ENCODE measurements at regions not wholly inside any gene's neighbourhood (a gene's known extent, or its start where the extent isn't known, plus 50 kb on each side); places are given as distances from the start of the nearest gene placed in this dataset.

DNA sequence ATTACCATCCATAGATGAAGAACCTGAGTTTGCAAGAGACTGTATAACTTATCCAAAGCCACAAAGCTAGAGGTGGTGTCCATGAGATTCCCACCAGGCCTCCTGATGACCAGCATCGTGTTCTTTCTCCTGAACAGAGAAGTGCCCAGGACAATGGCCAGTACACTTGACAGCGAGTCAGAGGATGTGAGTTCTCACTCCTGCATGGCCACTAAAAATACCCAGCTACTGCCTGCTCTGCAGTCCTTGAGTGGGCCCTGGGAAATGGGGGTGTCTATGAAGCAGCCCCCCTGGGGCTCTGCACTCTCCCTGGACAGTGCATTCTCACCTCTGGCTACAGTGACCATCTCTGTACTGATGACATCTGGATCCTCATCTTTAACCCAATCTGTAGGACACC is 201.2 kb downstream of the RPLP1 start (continued):
- TF ChIP-seq, protein P1, sequence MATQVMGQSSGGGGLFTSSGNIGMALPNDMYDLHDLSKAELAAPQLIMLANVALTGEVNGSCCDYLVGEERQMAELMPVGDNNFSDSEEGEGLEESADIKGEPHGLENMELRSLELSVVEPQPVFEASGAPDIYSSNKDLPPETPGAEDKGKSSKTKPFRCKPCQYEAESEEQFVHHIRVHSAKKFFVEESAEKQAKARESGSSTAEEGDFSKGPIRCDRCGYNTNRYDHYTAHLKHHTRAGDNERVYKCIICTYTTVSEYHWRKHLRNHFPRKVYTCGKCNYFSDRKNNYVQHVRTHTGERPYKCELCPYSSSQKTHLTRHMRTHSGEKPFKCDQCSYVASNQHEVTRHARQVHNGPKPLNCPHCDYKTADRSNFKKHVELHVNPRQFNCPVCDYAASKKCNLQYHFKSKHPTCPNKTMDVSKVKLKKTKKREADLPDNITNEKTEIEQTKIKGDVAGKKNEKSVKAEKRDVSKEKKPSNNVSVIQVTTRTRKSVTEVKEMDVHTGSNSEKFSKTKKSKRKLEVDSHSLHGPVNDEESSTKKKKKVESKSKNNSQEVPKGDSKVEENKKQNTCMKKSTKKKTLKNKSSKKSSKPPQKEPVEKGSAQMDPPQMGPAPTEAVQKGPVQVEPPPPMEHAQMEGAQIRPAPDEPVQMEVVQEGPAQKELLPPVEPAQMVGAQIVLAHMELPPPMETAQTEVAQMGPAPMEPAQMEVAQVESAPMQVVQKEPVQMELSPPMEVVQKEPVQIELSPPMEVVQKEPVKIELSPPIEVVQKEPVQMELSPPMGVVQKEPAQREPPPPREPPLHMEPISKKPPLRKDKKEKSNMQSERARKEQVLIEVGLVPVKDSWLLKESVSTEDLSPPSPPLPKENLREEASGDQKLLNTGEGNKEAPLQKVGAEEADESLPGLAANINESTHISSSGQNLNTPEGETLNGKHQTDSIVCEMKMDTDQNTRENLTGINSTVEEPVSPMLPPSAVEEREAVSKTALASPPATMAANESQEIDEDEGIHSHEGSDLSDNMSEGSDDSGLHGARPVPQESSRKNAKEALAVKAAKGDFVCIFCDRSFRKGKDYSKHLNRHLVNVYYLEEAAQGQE (IDR thresholded peaks at IDR 0.05; ENCODE audit: low read depth, low read length) = no peak
- TF ChIP-seq FOXM1 (IDR thresholded peaks at IDR 0.05; ENCODE audit: low read depth) (no peak), MEF2A (IDR thresholded peaks at IDR 0.05; ENCODE audit: borderline replicate concordance, low read depth) (no peak), TEAD4 (IDR thresholded peaks at IDR 0.05; ENCODE audit: borderline replicate concordance, insufficient read depth) (no peak), GABPA (IDR thresholded peaks at IDR 0.05; ENCODE audit: low read depth) (no peak)
- TF ChIP-seq, protein P2, sequence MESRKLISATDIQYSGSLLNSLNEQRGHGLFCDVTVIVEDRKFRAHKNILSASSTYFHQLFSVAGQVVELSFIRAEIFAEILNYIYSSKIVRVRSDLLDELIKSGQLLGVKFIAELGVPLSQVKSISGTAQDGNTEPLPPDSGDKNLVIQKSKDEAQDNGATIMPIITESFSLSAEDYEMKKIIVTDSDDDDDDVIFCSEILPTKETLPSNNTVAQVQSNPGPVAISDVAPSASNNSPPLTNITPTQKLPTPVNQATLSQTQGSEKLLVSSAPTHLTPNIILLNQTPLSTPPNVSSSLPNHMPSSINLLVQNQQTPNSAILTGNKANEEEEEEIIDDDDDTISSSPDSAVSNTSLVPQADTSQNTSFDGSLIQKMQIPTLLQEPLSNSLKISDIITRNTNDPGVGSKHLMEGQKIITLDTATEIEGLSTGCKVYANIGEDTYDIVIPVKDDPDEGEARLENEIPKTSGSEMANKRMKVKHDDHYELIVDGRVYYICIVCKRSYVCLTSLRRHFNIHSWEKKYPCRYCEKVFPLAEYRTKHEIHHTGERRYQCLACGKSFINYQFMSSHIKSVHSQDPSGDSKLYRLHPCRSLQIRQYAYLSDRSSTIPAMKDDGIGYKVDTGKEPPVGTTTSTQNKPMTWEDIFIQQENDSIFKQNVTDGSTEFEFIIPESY (IDR thresholded peaks at IDR 0.05; ENCODE audit: borderline replicate concordance, low read depth) = no peak
- TF ChIP-seq, protein P3, sequence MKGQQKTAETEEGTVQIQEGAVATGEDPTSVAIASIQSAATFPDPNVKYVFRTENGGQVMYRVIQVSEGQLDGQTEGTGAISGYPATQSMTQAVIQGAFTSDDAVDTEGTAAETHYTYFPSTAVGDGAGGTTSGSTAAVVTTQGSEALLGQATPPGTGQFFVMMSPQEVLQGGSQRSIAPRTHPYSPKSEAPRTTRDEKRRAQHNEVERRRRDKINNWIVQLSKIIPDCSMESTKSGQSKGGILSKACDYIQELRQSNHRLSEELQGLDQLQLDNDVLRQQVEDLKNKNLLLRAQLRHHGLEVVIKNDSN (IDR thresholded peaks at IDR 0.05; ENCODE audit: borderline replicate concordance, low read depth) = no peak

DNA sequence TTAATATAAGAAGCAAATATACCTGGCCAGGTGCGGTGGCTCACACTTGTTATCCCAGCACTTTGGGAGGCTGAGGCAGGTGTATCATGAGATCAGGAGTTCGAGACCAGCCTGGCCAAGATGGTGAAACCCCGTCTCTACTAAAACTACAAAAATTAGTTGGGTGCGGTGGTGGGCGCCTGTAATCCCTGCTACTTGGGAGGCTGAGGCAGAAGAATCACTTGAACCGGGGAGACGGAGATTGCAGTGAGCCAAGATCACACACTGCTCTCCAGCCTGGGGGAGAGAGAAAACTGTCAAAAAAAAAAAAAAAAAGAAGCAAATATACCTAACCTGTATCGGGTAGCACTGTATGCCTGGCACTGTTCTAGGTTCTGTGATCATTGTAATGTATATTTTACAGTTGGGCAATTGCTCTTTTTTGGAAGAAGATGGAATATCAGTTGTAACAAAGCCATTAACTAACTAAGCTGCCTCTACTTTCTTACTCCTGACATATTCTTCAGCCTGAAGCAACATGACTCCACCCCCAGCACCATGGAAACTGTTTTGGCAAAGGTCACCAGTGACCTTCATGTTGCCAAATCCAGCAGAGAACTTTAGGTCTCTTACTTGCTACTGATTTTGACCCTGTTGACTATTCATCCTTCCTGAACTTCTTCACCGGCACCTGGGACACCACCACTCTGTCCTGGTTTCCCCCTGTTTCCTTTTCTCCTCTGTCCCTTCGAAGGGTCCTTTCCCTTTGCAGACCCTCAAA is 203.8 kb downstream of the RPLP1 start:
- WGBS (ENCODE audit: low lambda C conversion rate) = 56% methylated on average over 10 of the region's 10 CpGs
- CTCF ChIA-PET = no interaction called here
- Histone ChIP-seq H3K4me2 (no peak overlapping the region), H3K36me3 (replicated peaks in 1 of 2; ENCODE audit: control insufficient read depth in 1 of 2, insufficient read depth in 2 of 2, low read length in 1 of 2) (no peaks in the 10 kb centered on the region), H3K27me3 (ENCODE audit: insufficient read depth) (peaks cover 40% of the 10 kb centered on the region; the same call in 1 of the 2 replicates), H3K9me3 (no peaks in the 10 kb centered on the region), H3F3A (replicated peaks; ENCODE audit: insufficient read depth) (no peaks in the 10 kb centered on the region), H3K4me3 (ENCODE audit: low read depth in 2 of 2, low read length in 1 of 2) (no peak overlapping the region), H3K9ac (no peak overlapping the region), H4K20me1 (ENCODE audit: insufficient read depth) (no peaks in the 10 kb centered on the region), H3K27ac (ENCODE audit: low read depth in 2 of 2, low read length in 1 of 2) (no peak overlapping the region), H3K9me2 (no peaks in the 10 kb centered on the region), H3K4me1 (ENCODE audit: control insufficient read depth in 1 of 2, insufficient read depth in 2 of 2, low read depth in 1 of 2, low read length in 1 of 2) (no peaks in the 10 kb centered on the region), H3K79me2 (ENCODE audit: insufficient read depth) (no peaks in the 10 kb centered on the region), H2AFZ (ENCODE audit: low read depth) (no peak overlapping the region)
- POLR2A ChIA-PET = no interaction called here
- TF ChIP-seq, protein P1 (IDR thresholded peaks at IDR 0.05; ENCODE audit: low read depth, low read length) = no peak
- TF ChIP-seq ELF1 (IDR thresholded peaks at IDR 0.05) (no peak), GATA2 (CRISPR knock-in tag; IDR thresholded peaks at IDR 0.05) (no peak), GABPA (IDR thresholded peaks at IDR 0.05; ENCODE audit: low read depth) (no peak), SMC3 (IDR thresholded peaks at IDR 0.05; ENCODE audit: low read depth, low read length) (no peak), RXRA (IDR thresholded peaks at IDR 0.05; ENCODE audit: borderline replicate concordance, low read depth) (no peak), EZH2phosphoT487 (IDR thresholded peaks at IDR 0.05; ENCODE audit: borderline replicate concordance, low read depth) (no peak), JUND (IDR thresholded peaks at IDR 0.05) (no peak), NFIC (IDR thresholded peaks at IDR 0.05; ENCODE audit: borderline replicate concordance) (no peak), RAD21 (IDR thresholded peaks at IDR 0.05; ENCODE audit: low read length) (no peak)
- TF ChIP-seq, protein P3 (IDR thresholded peaks at IDR 0.05; ENCODE audit: borderline replicate concordance, low read depth) = no peak
- TF ChIP-seq, protein P4, sequence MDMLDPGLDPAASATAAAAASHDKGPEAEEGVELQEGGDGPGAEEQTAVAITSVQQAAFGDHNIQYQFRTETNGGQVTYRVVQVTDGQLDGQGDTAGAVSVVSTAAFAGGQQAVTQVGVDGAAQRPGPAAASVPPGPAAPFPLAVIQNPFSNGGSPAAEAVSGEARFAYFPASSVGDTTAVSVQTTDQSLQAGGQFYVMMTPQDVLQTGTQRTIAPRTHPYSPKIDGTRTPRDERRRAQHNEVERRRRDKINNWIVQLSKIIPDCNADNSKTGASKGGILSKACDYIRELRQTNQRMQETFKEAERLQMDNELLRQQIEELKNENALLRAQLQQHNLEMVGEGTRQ (IDR thresholded peaks at IDR 0.05; ENCODE audit: borderline replicate concordance, low read depth, low read length) = no peak
- no peak for DNase-seq

All from SK-N-SH (cell line).